ENCODE measurements at regions not wholly inside any gene's neighbourhood (a gene's known extent, or its start where the extent isn't known, plus 50 kb on each side); places are given as distances from the start of the nearest gene placed in this dataset.

DNA sequence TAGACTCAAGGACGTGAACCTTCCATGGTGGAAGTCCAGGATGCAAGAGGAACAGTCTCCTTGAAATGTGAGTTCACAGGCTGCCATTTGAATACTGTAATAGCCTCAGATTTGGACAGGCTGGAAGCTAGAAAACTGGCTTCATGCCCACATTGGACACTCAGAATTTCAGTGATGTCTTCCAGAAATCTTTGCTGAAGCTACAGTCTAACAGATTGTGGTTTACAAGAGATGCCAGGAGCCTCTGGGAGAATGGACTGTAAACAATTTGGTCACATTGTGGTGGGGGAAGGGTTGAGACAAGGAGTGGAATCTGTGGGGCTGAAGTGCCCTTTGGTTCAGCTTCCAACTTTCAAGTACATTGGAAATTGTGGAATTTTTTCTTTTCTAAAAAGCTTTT, 252.0 kb upstream of the PROK2 start:
- Histone ChIP-seq H3K18ac (ENCODE audit: insufficient read length, low read depth, low read length) (no peak overlapping the region), H3K23ac (ENCODE audit: insufficient read length, low read depth, low read length) (no peak overlapping the region), H3K9me3 (ENCODE audit: control insufficient read depth, low read depth, low read length) (no peaks in the 10 kb centered on the region), H2BK20ac (ENCODE audit: low read depth, low read length, poor library complexity, severe bottlenecking) (no peak overlapping the region), H3K9ac (ENCODE audit: extremely low read depth, insufficient read length, low read length) (no peak overlapping the region), H2BK120ac (ENCODE audit: low read depth, low read length, poor library complexity, severe bottlenecking) (no peak overlapping the region), H4K91ac (ENCODE audit: insufficient read length, low read depth, low read length) (peak overlapping the region; percentile 41), H3K4me1 (ENCODE audit: insufficient read depth, low read length) (no peaks in the 10 kb centered on the region; the same call in 1 of the 2 replicates), H3K23me2 (ENCODE audit: insufficient read length, low read depth, low read length, poor library complexity, severe bottlenecking) (no peaks in the 10 kb centered on the region), H4K8ac (replicated peaks; ENCODE audit: insufficient read length, low read depth, low read length) (no peak overlapping the region), H2AK5ac (ENCODE audit: insufficient read length, low read length) (no peak overlapping the region), H2BK15ac (ENCODE audit: low read depth, low read length) (no peak overlapping the region), H3K27ac (ENCODE audit: insufficient read length, low read depth, low read length) (no peak overlapping the region), H4K5ac (ENCODE audit: insufficient read length, low read depth, low read length) (no peak overlapping the region), H2BK5ac (ENCODE audit: insufficient read length, low read length) (no peak overlapping the region), H3K14ac (ENCODE audit: insufficient read depth, low read length) (no peak overlapping the region), H3K79me1 (ENCODE audit: insufficient read depth, low read depth, low read length, poor library complexity, severe bottlenecking) (no peaks in the 10 kb centered on the region), H3K4me2 (ENCODE audit: insufficient read depth, insufficient read length, low read length) (no peak overlapping the region), H3K56ac (ENCODE audit: insufficient read length, low read depth, low read length) (no peak overlapping the region), H3K79me2 (ENCODE audit: insufficient read depth, low read length) (no peaks in the 10 kb centered on the region), H3K27me3 (ENCODE audit: insufficient read depth, low read length) (no peaks in the 10 kb centered on the region), H2AFZ (ENCODE audit: low read length) (no peak overlapping the region), H3K4ac (ENCODE audit: low read depth, low read length) (no peak overlapping the region), H4K20me1 (ENCODE audit: control insufficient read depth, insufficient read depth, insufficient read length) (no peaks in the 10 kb centered on the region), H3T11ph (ENCODE audit: low read length) (no peak overlapping the region), H2BK12ac (ENCODE audit: insufficient read length, low read depth, low read length) (no peak overlapping the region)
- peaks cover 5% of the 10 kb centered on the region for H3K27me3 Mint-ChIP-seq (ENCODE audit: low read depth)
- peaks cover 3 to 4% of the 10 kb centered on the region in 2 experiments; a peak in 4 of 5 replicates for H3K9me3 Mint-ChIP-seq
- DNase-seq = no peak
- H3K27ac Mint-ChIP-seq = peak overlapping the region in 1 of 3 experiments; percentile 52; a peak in 2 of 7 replicates
- no CpG with 5 or more reads among the region's 1 CpG for WGBS (ENCODE audit: extremely low coverage, insufficient read length, low lambda C conversion rate)
- TF ChIP-seq, protein P1, sequence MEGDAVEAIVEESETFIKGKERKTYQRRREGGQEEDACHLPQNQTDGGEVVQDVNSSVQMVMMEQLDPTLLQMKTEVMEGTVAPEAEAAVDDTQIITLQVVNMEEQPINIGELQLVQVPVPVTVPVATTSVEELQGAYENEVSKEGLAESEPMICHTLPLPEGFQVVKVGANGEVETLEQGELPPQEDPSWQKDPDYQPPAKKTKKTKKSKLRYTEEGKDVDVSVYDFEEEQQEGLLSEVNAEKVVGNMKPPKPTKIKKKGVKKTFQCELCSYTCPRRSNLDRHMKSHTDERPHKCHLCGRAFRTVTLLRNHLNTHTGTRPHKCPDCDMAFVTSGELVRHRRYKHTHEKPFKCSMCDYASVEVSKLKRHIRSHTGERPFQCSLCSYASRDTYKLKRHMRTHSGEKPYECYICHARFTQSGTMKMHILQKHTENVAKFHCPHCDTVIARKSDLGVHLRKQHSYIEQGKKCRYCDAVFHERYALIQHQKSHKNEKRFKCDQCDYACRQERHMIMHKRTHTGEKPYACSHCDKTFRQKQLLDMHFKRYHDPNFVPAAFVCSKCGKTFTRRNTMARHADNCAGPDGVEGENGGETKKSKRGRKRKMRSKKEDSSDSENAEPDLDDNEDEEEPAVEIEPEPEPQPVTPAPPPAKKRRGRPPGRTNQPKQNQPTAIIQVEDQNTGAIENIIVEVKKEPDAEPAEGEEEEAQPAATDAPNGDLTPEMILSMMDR (conservative IDR thresholded peaks at IDR 0.05) = no peak
- no peak overlapping the region for H3K4me3 Mint-ChIP-seq
- H3K4me1 Mint-ChIP-seq = peaks cover 14 to 16% of the 10 kb centered on the region in 2 experiments
- peaks cover 0 to 3% (median 2%) of the 10 kb centered on the region in 3 experiments; a peak in 4 of 7 replicates for H3K36me3 Mint-ChIP-seq (ENCODE audit: insufficient read depth in 1 of 3, low read depth in 3 of 3)

Data from H9 (cell line).